IMR-90 (cell line): ENCODE measurements at regions not wholly inside any gene's neighbourhood (a gene's known extent, or its start where the extent isn't known, plus 50 kb on each side); places are given as distances from the start of the nearest gene placed in this dataset.
"Not testable (repeated sequence)": the region's sequence is repeated elsewhere in the genome, so short reads cannot be mapped to it uniquely, and the experiment has no call there.

ENCODE experiments used
- ATAC-seq: fragments of 200-7000 bp; cut with Tn5 transposase; 2 replicates; pipeline ENCODE4 v1.9.1; 2020; ENCODE audit warnings: low read depth, mild to moderate bottlenecking, moderate library complexity
- BruUV-seq: library from RNA; stranded (reverse); fragments of 400-500 nt; replicated peaks from 2 replicates; lab custom pipeline; 2021; lab: Mats Ljungman, UMichigan
- CTCF ChIA-PET: fragments of 300-600 bp; formaldehyde crosslinking; extraction: SDS; loops from one replicate; lab custom pipeline; 2021; ENCODE audit warnings: antibody characterized with exemption; lab: Yijun Ruan, JAX
- POLR2A ChIA-PET: fragments of 300-600 bp; sonication (Branson Sonifier 250); formaldehyde crosslinking; loops from one replicate; lab custom pipeline; 2022; ENCODE audit warnings: antibody characterized with exemption; ENCODE audit not compliant: unreplicated experiment; lab: Charles Lee
- DNase-seq: peaks from one replicate; pipeline ENCODE4 v3.0.0; 2013
- H2AFZ ChIP-seq: replicated peaks from 2 replicates; pipeline ENCODE3; 2013; ENCODE audit warnings: low read length, mild to moderate bottlenecking; ENCODE audit not compliant: poor library complexity
- H2AK5ac ChIP-seq: 2 replicates; pipeline ENCODE4 v1.6.1; 2013; ENCODE audit warnings: low read depth, low read length, inconsistent platforms
- H2AK9ac ChIP-seq: replicated peaks from 2 replicates; pipeline ENCODE3; 2013; ENCODE audit warnings: mild to moderate bottlenecking, low read depth, low read length, moderate library complexity; ENCODE audit not compliant: poor library complexity
- H2BK120ac ChIP-seq: 2 replicates; pipeline ENCODE4 v1.6.1; 2013; ENCODE audit warnings: low read depth, low read length, inconsistent platforms
- H2BK15ac ChIP-seq: 3 replicates; pipeline ENCODE4 v1.6.1; 2013; ENCODE audit warnings: low read depth, low read length, inconsistent platforms
- H2BK20ac ChIP-seq: 2 replicates; pipeline ENCODE4 v1.6.1; 2013; ENCODE audit warnings: low read depth, mild to moderate bottlenecking, inconsistent platforms, low read length, moderate library complexity
- H2BK5ac ChIP-seq: 2 replicates; pipeline ENCODE4 v1.6.1; 2013; ENCODE audit warnings: mild to moderate bottlenecking, low read depth, low read length, inconsistent platforms; ENCODE audit not compliant: poor library complexity, severe bottlenecking
- H3K14ac ChIP-seq: replicated peaks from 2 replicates; pipeline ENCODE4 v1.6.1; 2013; ENCODE audit warnings: low read depth, low read length, inconsistent platforms
- H3K18ac ChIP-seq: 2 replicates; pipeline ENCODE4 v1.6.1; 2013; ENCODE audit warnings: low read depth, low read length, control low read depth
- H3K23ac ChIP-seq: 2 replicates; pipeline ENCODE4 v1.6.1; 2013; ENCODE audit warnings: low read depth, low read length, inconsistent platforms
- H3K27ac ChIP-seq: 2 replicates; pipeline ENCODE4 v1.5.1; 2013; ENCODE audit warnings: mild to moderate bottlenecking, control low read depth, low read length; ENCODE audit not compliant: insufficient read depth
- H3K27me3 ChIP-seq: 2 replicates; pipeline ENCODE4 v1.6.1; 2013; ENCODE audit warnings: low read length; ENCODE audit not compliant: control insufficient read depth, insufficient read depth
- H3K36me3 ChIP-seq: 2 replicates; pipeline ENCODE4 v1.6.1; 2013; ENCODE audit warnings: low read length, mixed read lengths; ENCODE audit not compliant: control insufficient read depth, insufficient read depth
- H3K4ac ChIP-seq: 2 replicates; pipeline ENCODE4 v1.6.1; 2013; ENCODE audit warnings: low read depth, low read length, inconsistent platforms
- H3K4me1 ChIP-seq: 2 replicates; pipeline ENCODE4 v1.6.1; 2013; ENCODE audit warnings: low read length, mixed read lengths; ENCODE audit not compliant: control insufficient read depth, insufficient read depth
- H3K4me2 ChIP-seq: 2 replicates; pipeline ENCODE4 v1.6.1; 2013; ENCODE audit warnings: low read depth, mild to moderate bottlenecking, control low read depth, low read length, moderate library complexity
- H3K4me3 ChIP-seq: 2 replicates; pipeline ENCODE4 v1.5.1; 2013; ENCODE audit warnings: low read depth, mild to moderate bottlenecking, control low read depth, low read length, moderate library complexity; ENCODE audit not compliant: insufficient read depth
- H3K56ac ChIP-seq: 2 replicates; pipeline ENCODE4 v1.6.1; 2013; ENCODE audit warnings: low read length, inconsistent platforms; ENCODE audit not compliant: insufficient read depth; ENCODE audit errors: extremely low read depth
- H3K79me1 ChIP-seq, 2 experiments: 2 replicates each; pipeline ENCODE4 v1.6.1; 2013; ENCODE audit warnings: low read length in 2 of 2, inconsistent platforms in 1 of 2, low read depth in 1 of 2
- H3K9ac ChIP-seq: 2 replicates; pipeline ENCODE4 v1.6.1; 2013; ENCODE audit warnings: low read depth, low read length, control low read depth
- H3K9me1 ChIP-seq: 2 replicates; pipeline ENCODE4 v1.6.1; 2013; ENCODE audit warnings: low read length, inconsistent platforms; ENCODE audit not compliant: insufficient read depth
- H3K9me3 ChIP-seq: 2 replicates; pipeline ENCODE4 v1.6.1; 2013; ENCODE audit warnings: low read length; ENCODE audit not compliant: control insufficient read depth, insufficient read depth
- H4K20me1 ChIP-seq: 2 replicates; pipeline ENCODE4 v1.6.1; 2013; ENCODE audit warnings: low read length, inconsistent platforms; ENCODE audit not compliant: insufficient read depth
- H4K5ac ChIP-seq: 2 replicates; pipeline ENCODE4 v1.6.1; 2013; ENCODE audit warnings: mild to moderate bottlenecking, low read depth, low read length, control low read depth
- H4K8ac ChIP-seq, 2 experiments: 2 replicates each; pipeline ENCODE4 v1.6.1; 2013; ENCODE audit warnings: low read depth in 2 of 2, low read length in 2 of 2, control low read depth in 1 of 2, inconsistent platforms in 1 of 2
- H4K91ac ChIP-seq: 2 replicates; pipeline ENCODE4 v1.6.1; 2013; ENCODE audit warnings: low read depth, low read length, inconsistent platforms; ENCODE audit not compliant: insufficient read depth
- WGBS, 2 experiments: methylation state at CpG; one replicate each; pipeline versions ENCODE4 v1.1.5 to v1.1.7; 2013; ENCODE audit warnings: missing lambda C conversion rate in 2 of 2; ENCODE audit not compliant: insufficient read length in 1 of 2; ENCODE audit errors: extremely low coverage in 2 of 2; 5-methylcytosine and 5-hydroxymethylcytosine counted together
- dilution Hi-C: fragments of 300-500 bp; cut with HindIII; formaldehyde crosslinking; loops from one replicate; pipeline ENCODE4 v1.14.3; 2018; ENCODE audit warnings: low sequenced_read_pairs; ENCODE audit not compliant: unreplicated experiment
- in situ Hi-C: fragments of 300-500 bp; cut with MboI; formaldehyde crosslinking; loops from 3 replicates; pipeline ENCODE4 v1.14.3; 2019; ENCODE audit warnings: low sequenced_read_pairs, inconsistent platforms, mixed read lengths
- intact Hi-C: fragments of 100-400 bp; cut with micrococcal nuclease; formaldehyde crosslinking; loops from 2 replicates; pipeline ENCODE4 v1.10.0; 2022

DNA sequence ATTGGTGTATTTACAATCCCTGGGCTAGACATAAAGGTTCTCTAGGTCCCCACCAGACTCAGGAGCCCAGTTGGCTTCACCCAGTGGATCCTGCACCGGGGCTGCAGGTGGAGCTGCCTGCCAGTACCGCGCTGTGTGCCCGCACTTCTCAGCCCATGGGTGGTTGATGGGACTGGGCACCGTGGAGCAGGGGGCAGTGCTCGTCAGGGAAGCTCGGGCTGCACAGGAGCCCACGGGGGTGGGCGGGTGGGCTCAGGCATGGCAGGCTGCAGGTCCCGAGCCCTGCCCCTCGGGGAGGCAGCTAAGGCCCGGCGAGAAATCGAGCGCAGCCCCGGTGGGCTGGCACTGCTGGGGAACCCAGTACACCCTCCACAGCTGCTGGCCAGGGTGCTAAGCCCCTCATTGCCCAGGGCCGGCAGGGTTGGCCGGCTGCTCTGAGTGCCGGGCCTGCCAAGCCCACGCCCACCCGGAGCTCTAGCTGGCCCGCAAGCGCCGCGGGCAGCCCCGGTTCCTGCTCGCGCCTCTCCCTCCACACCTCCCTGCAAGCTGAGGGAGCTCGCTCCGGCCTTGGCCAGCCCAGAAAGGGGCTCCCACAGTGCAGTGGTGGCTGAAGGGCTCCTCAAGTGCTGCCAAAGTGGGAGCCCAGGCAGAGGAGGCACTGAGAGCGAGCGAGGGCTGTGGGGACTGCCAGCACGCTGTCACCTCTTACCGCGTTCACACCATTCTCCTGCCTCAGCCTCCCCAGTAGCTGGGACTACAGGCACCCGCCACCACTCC is 353.5 kb upstream of the HS6ST1 start:
- H3K4me2 ChIP-seq, H2AK5ac ChIP-seq, dilution Hi-C loops, H4K91ac ChIP-seq, H2BK15ac ChIP-seq, H2BK5ac ChIP-seq, H3K4me1 ChIP-seq, H2AK9ac ChIP-seq, H4K8ac ChIP-seq, H3K56ac ChIP-seq, H3K18ac ChIP-seq, BruUV-seq, intact Hi-C loops, H3K14ac ChIP-seq, H3K9me3 ChIP-seq, H3K23ac ChIP-seq, H2BK20ac ChIP-seq, H3K9me1 ChIP-seq, H3K27ac ChIP-seq, in situ Hi-C loops, H4K20me1 ChIP-seq, POLR2A ChIA-PET, H3K4ac ChIP-seq, H4K5ac ChIP-seq, H3K36me3 ChIP-seq, H2BK120ac ChIP-seq, ATAC-seq, DNase-seq, H3K4me3 ChIP-seq, H3K79me1 ChIP-seq, H2AFZ ChIP-seq, H3K27me3 ChIP-seq, H3K9ac ChIP-seq: not testable (repeated sequence)
- WGBS, 2 experiments: 83% methylated on average over 3 of the region's 36 CpGs; no CpG with 5 or more reads in 1 of the 2 experiments
- CTCF ChIA-PET: interaction anchor here (0.9 kb wide), 1 partner anchor 31 kb away, joined by 3 read pairs; no protein-coding TSS in a partner anchor

DNA sequence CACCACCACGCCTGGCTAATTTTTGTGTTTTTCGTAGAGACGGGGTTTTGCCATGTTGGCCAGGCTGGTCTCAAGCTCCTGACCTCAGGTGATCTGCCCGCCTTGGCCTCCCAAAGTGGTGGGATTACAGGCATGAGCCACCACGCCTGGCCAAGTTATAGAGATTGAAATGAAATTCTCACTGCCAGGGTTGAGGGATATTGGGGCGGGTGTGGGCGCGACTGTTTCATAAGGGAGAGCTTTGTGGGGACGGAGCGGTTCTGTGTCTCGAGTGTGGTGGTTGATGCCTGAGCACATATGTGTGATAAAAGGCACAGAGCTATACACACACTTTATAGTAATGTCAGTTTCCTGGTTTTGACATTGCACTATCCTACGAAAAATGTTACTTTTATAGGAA is 361.0 kb upstream of the HS6ST1 start:
- H3K27me3 ChIP-seq, BruUV-seq, H4K8ac ChIP-seq, H2BK20ac ChIP-seq, H3K4me3 ChIP-seq, CTCF ChIA-PET, H2AFZ ChIP-seq, H3K27ac ChIP-seq, intact Hi-C loops, POLR2A ChIA-PET, H3K36me3 ChIP-seq, H4K91ac ChIP-seq, H2BK120ac ChIP-seq, H3K79me1 ChIP-seq, H3K9ac ChIP-seq, H3K56ac ChIP-seq, H3K4ac ChIP-seq, H3K23ac ChIP-seq, H3K4me2 ChIP-seq, H3K9me1 ChIP-seq, H4K5ac ChIP-seq, H2BK5ac ChIP-seq, H3K4me1 ChIP-seq, DNase-seq, H2BK15ac ChIP-seq, H3K9me3 ChIP-seq, ATAC-seq, dilution Hi-C loops, H3K14ac ChIP-seq, in situ Hi-C loops, H2AK5ac ChIP-seq, H3K18ac ChIP-seq, H2AK9ac ChIP-seq, H4K20me1 ChIP-seq: not testable (repeated sequence)
- no CpG with 5 or more reads among the region's 12 CpGs for WGBS, 2 experiments
